Testis (tissue), 2 donors: ENCODE measurements at regions not wholly inside any gene's neighbourhood (a gene's known extent, or its start where the extent isn't known, plus 50 kb on each side); places are given as distances from the start of the nearest gene placed in this dataset.

Experiments used
- DNase-seq: peaks from one replicate; pipeline ENCODE4 v3.0.0-alpha.2; 2019
- H3K27ac ChIP-seq, 2 donors: fragments of 200-600 bp; sonication (generic); one replicate each; pipeline ENCODE4 v1.5.1; 2019
- H3K27me3 ChIP-seq: fragments of 200-600 bp; sonication (generic); one replicate; pipeline ENCODE4 v1.5.1; 2019
- H3K36me3 ChIP-seq: fragments of 200-600 bp; sonication (generic); one replicate; pipeline ENCODE4 v1.5.1; 2017; ENCODE audit warnings: low read depth; ENCODE audit errors: missing control alignments
- H3K4me1 ChIP-seq: fragments of 200-600 bp; sonication (generic); one replicate; pipeline ENCODE4 v1.5.1; 2019
- H3K4me3 ChIP-seq, 2 donors: fragments of 200-600 bp; sonication (generic); one replicate each; pipeline ENCODE4 v1.5.1; 2017 to 2019
- H3K9me3 ChIP-seq: fragments of 200-600 bp; sonication (generic); one replicate; pipeline ENCODE4 v1.5.1; 2017
- POLR2A ChIP-seq: fragments of 450-650 bp; IDR thresholded peaks from one replicate; pipeline ENCODE4 v1.6.1; 2017; ENCODE audit warnings: antibody characterized with exemption, mild to moderate bottlenecking, moderate library complexity
- WGBS, 2 donors: methylation state at CpG; one replicate each; pipeline ENCODE4 v1.1.5; 2018; 5-methylcytosine and 5-hydroxymethylcytosine counted together
- intact Hi-C: fragments of 100-400 bp; cut with DNase I; formaldehyde crosslinking; loops from one replicate; pipeline ENCODE4 v1.15.1; 2023; ENCODE audit warnings: low total_unique reads
- TF ChIP-seq, protein P1 (sequence below), 3 experiments: fragments of 450-650 bp in 2 of 3; fragments of 200-600 bp in 1 of 3; sonication (generic) in 1 of 3; IDR thresholded peaks; one replicate each; pipeline ENCODE4 v1.5.1; 2016 to 2019; ENCODE audit warnings: antibody characterized with exemption in 3 of 3, mild to moderate bottlenecking in 2 of 3, moderate library complexity in 1 of 3

DNA sequence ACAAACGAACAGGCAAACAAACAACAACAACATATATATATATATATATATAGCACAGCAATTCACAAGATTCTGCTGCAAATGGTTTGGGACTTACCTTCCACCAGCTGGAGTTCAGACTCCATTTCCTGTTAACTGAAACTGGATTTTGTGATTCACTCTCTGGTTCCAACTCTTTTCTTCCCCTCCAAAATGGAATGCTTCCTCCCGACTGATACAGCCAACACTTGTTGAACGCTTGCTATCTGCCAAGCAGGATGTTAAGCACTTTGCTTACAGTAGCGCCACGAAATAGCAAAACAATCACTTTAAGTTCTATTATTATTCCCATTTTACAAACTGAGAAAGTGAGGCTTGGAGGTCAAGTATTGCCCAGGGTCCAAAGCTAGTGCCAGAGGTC lies 116.0 kb upstream of the TMEM132C start:
- WGBS, 2 donors = 76 to 78% methylated on average over 5 of the region's 5 CpGs
- Histone ChIP-seq H3K4me1 (no peaks in the 10 kb centered on the region), H3K27ac (no peak overlapping the region), H3K27me3 (no peaks in the 10 kb centered on the region), H3K4me3 (no peak overlapping the region), H3K9me3 (no peaks in the 10 kb centered on the region), H3K36me3 (no peaks in the 10 kb centered on the region)
- TF ChIP-seq POLR2A = no peak
- TF ChIP-seq, protein P1, sequence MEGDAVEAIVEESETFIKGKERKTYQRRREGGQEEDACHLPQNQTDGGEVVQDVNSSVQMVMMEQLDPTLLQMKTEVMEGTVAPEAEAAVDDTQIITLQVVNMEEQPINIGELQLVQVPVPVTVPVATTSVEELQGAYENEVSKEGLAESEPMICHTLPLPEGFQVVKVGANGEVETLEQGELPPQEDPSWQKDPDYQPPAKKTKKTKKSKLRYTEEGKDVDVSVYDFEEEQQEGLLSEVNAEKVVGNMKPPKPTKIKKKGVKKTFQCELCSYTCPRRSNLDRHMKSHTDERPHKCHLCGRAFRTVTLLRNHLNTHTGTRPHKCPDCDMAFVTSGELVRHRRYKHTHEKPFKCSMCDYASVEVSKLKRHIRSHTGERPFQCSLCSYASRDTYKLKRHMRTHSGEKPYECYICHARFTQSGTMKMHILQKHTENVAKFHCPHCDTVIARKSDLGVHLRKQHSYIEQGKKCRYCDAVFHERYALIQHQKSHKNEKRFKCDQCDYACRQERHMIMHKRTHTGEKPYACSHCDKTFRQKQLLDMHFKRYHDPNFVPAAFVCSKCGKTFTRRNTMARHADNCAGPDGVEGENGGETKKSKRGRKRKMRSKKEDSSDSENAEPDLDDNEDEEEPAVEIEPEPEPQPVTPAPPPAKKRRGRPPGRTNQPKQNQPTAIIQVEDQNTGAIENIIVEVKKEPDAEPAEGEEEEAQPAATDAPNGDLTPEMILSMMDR (IDR thresholded peaks at IDR 0.05) = no peak
- intact Hi-C loops = no loop called here
- DNase-seq = no peak

DNA sequence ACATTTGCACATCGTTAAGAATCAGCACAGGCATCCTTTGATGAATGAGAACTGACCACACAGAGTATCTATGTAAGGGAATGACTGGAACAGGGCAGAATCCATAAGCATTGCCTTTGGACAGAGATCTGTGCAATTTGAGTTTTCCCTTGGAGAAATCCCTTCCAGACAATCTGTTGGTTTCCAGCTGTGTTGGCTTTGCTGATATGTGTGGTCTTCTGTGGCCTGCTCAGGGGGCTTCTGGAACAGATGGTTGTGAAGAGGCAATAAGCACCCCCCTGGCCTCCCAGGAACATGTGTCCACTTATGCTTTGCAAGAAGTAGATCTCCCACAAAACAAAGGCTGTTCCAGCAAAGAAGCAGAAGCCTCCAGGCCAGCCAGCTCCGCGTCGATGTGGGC lies 111.4 kb upstream of the TMEM132C start:
- 59 to 78% methylated on average over 4 of the region's 4 CpGs for WGBS, 2 donors
- intact Hi-C loops = no loop called here
- no peaks in the 10 kb centered on the region for H3K9me3 ChIP-seq
- H3K27ac ChIP-seq = no peak overlapping the region
- H3K27me3 ChIP-seq = no peaks in the 10 kb centered on the region
- no peaks in the 10 kb centered on the region for H3K36me3 ChIP-seq
- TF ChIP-seq, protein P1 (IDR thresholded peaks at IDR 0.05) = no peak
- TF ChIP-seq POLR2A = no peak
- DNase-seq = no peak
- no peak overlapping the region for H3K4me3 ChIP-seq
- H3K4me1 ChIP-seq = no peaks in the 10 kb centered on the region

DNA sequence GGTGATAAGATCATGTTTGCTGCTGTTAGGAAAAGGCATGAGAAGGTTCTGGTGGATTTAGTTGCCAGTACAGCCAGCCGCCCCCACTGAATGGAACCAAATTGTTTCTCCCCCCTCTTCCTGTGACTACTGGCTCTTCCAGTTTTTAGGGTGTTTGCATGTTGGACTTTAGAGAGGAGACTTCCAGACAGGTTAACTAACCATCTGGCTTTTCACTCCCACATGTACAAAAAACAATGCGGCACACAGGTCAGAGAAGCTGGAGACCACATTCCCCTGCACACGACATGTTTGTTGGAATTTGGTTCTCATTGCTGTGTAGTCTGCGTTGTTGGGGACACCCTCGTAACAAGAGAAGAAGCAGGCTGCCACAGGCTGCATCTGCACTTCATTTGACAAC lies 103.9 kb upstream of the TMEM132C start:
- Histone ChIP-seq H3K4me1 (no peaks in the 10 kb centered on the region), H3K36me3 (no peaks in the 10 kb centered on the region), H3K27me3 (no peaks in the 10 kb centered on the region), H3K27ac (no peak overlapping the region), H3K9me3 (no peaks in the 10 kb centered on the region), H3K4me3 (no peak overlapping the region)
- no peak for DNase-seq
- TF ChIP-seq, protein P1 (IDR thresholded peaks at IDR 0.05) = no peak
- TF ChIP-seq POLR2A = no peak
- intact Hi-C loops = no loop called here
- WGBS, 2 donors = 65 to 78% methylated on average over 5 of the region's 5 CpGs

DNA sequence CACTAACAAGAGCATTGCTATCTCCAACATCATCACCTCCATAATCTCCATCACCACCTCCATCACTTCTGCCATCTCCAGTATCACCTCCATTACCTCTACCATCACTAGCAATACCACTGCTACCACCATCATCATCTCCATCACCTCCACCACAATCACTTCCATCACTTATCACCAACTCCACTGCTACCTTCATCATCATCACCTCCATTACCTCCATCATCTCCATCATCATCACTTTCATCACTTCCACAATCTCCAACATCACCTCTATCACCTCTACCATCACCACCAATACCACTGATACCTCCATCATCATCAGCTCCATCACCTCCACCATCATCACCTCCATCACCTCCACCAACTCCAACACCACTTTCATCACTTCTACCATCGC lies 102.4 kb upstream of the TMEM132C start:
- intact Hi-C loops = no loop called here
- WGBS, 2 donors = 88 to 89% methylated on average over 1 of the region's 1 CpG
- H3K9me3 ChIP-seq = no peaks in the 10 kb centered on the region

DNA sequence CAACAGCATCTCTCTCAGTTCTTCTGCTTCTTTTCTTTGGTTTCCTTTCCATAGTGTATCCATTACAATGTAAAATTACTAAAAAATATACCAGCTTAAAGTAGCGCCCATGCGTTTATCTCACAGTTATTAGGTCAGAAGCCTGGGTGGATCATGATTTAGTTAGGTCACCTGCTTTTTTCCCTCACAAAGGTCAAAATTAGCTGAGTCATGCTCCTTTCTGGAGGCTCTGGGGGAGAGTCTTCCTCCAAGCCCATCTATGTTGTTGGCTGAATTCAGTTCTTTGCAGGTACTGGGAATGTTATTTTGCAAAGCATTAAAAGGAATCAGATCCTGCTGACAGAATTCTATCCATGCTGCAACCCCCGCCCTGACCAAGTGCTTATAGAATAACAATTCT lies 101.6 kb upstream of the TMEM132C start:
- DNase-seq = no peak
- 89 to 94% methylated on average over 3 of the region's 3 CpGs for WGBS, 2 donors
- intact Hi-C loops = no loop called here

More for the DNA sequence above, 102.4 kb upstream of the TMEM132C start:
- no peak for DNase-seq
- Histone ChIP-seq H3K27me3 (no peaks in the 10 kb centered on the region), H3K36me3 (no peaks in the 10 kb centered on the region), H3K4me1 (no peaks in the 10 kb centered on the region), H3K4me3 (no peak overlapping the region), H3K27ac (no peak overlapping the region)
- TF ChIP-seq, protein P1 (IDR thresholded peaks at IDR 0.05) = no peak
- no peak for TF ChIP-seq POLR2A

More for the DNA sequence above, 101.6 kb upstream of the TMEM132C start:
- no peaks in the 10 kb centered on the region for H3K36me3 ChIP-seq
- no peaks in the 10 kb centered on the region for H3K9me3 ChIP-seq
- no peak overlapping the region for H3K27ac ChIP-seq
- H3K4me1 ChIP-seq = no peaks in the 10 kb centered on the region
- H3K27me3 ChIP-seq = no peaks in the 10 kb centered on the region
- no peak for TF ChIP-seq POLR2A
- H3K4me3 ChIP-seq = no peak overlapping the region
